Fibroblast of villous mesenchyme (primary cell): ENCODE measurements at regions not wholly inside any gene's neighbourhood (a gene's known extent, or its start where the extent isn't known, plus 50 kb on each side); places are given as distances from the start of the nearest gene placed in this dataset.

Experiments
- DNase-seq: peaks from one replicate; pipeline ENCODE4 v3.0.0-alpha.2; 2010; ENCODE audit warnings: low read depth
- H3K4me3 ChIP-seq: 2 replicates; pipeline ENCODE4 v1.5.1; 2011; ENCODE audit warnings: low read depth, mild to moderate bottlenecking, low read length
- CTCF ChIP-seq: IDR thresholded peaks from 2 replicates; pipeline ENCODE4 v1.5.1; 2012; ENCODE audit warnings: low read depth, mild to moderate bottlenecking, low read length; ENCODE audit not compliant: insufficient read depth

GRCh38 chr1:199411506-199411905 is 616.0 kb upstream of the NR5A2 start:
- TF ChIP-seq CTCF: no peak
- no peak for DNase-seq
- no peak overlapping the region for H3K4me3 ChIP-seq

DNA sequence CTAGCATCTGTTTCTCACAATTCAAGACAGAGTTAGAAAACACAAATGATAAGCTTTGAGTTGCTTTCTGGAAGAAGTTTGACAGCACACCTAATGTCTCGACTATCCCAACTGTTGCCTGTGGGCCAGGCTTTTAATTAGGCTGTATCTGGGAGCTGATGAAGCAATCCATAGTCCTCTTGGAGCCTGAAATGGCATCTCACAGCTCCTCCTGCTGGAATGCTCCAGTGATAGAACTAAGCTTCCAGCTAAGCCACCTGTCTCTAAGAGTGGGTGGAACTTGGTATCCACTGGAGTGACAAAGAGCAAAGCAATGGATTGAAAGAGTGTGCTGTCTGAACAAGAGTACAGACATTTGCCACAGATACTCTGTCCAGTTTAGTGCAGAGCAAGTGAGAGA is 605.3 kb upstream of the NR5A2 start:
- peak; percentile 63 for TF ChIP-seq CTCF
- H3K4me3 ChIP-seq: no peak overlapping the region
- peak; percentile 54 for DNase-seq

- no peak for DNase-seq
- TF ChIP-seq CTCF: no peak
Measured at GRCh38 chr1:199447906-199448305, 579.6 kb upstream of the NR5A2 start.

GRCh38 chr1:199448646-199449045 is 578.9 kb upstream of the NR5A2 start:
- DNase-seq: no peak

More at GRCh38 chr1:199447906-199448305, 579.6 kb upstream of the NR5A2 start:
- H3K4me3 ChIP-seq: no peak overlapping the region

GRCh38 chr1:199449221-199449620 is 578.3 kb upstream of the NR5A2 start:
- no peak overlapping the region for H3K4me3 ChIP-seq
- DNase-seq: no peak

More at GRCh38 chr1:199448646-199449045, 578.9 kb upstream of the NR5A2 start:
- no peak overlapping the region for H3K4me3 ChIP-seq
- TF ChIP-seq CTCF: no peak

DNA sequence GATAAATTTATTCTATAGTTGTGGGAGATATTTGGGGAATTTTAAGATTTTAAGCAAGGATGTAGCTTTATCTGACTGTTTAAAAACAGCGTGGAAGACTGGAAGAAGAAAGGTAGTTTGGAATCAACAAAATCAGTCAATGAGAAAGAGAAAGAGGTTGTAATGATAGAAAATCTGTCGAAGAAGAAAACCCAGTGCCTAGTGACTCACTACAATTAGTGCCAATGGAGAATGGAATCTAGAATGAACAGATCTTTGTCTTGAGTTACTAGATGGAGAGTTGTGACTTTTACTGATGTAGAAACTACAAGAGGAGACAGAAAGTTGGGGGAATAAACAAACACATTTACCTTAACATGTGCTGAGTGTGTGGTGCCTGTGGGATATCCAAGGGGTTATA is 577.8 kb upstream of the NR5A2 start:
- TF ChIP-seq CTCF: no peak
- H3K4me3 ChIP-seq: no peak overlapping the region
- DNase-seq: no peak

More at GRCh38 chr1:199449221-199449620, 578.3 kb upstream of the NR5A2 start:
- no peak for TF ChIP-seq CTCF

DNA sequence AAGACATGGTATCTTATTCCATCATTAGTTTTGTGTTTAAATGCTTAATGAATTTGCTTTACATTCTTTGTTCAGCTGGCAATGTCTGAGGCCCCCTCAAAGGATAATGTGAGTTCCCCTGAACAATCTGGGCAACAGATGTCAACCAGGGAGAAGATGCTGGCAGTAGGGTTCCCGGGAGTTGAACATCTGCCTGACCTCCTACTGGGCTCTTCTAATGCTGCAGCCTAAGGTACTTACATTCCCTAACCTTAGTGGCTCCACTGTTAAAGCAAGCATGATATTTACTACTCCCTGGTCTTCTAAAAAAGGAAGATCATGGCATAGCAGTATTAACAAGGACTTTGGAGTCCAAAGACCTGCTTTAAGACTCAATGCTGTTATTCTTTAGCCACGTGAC is 574.9 kb upstream of the NR5A2 start:
- H3K4me3 ChIP-seq: no peak overlapping the region
- TF ChIP-seq CTCF: no peak

More for the DNA sequence above, 574.9 kb upstream of the NR5A2 start:
- no peak for DNase-seq
